NCI-H748 treated with DMSO at 0.1 percent for 48 hours (cell line): ENCODE measurements at regions not wholly inside any gene's neighbourhood (a gene's known extent, or its start where the extent isn't known, plus 50 kb on each side); places are given as distances from the start of the nearest gene placed in this dataset.

ENCODE experiments used
- DNase-seq: peaks from one replicate; lab custom pipeline; 2025; lab: John Stamatoyannopoulos, UW

DNA sequence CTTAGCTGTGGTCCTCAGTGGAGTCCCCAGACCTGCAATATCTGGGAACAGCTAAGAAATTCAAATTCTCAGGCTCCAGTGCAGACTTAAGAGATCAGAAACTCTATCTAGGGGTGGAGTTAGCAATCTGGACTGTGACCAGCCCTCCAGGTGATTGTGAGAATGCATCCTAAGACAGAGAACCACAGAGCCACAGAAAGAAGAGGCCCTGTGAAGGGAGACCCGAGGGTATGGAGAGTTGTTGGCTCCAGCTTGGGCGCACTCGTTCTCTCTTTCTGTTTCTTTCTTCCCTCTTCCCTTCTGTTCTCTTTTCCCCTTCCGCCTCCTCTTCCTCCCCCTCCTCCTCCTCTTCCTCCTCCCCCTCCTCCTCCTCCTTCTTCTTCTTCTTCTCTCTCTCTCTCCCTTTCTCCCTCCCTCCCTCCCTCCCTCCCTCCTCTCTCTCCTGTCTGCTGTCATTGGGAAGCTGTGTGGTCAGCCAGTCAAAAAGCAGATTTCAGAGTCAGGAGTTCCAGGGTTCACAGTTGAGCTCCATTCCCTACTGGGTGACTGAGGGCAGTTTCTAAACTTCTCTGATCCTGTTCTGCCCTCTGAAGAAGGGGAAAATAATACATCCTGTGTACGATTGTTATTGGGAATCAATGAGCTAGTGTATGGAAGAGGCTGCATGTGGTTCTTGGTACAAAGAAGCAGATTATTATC, 62.1 kb upstream of the STEAP1B start:
- DNase-seq = no peak

- no peak for DNase-seq
Measured at GRCh38 chr7:22561321-22561811, 61.4 kb upstream of the STEAP1B start.

DNA sequence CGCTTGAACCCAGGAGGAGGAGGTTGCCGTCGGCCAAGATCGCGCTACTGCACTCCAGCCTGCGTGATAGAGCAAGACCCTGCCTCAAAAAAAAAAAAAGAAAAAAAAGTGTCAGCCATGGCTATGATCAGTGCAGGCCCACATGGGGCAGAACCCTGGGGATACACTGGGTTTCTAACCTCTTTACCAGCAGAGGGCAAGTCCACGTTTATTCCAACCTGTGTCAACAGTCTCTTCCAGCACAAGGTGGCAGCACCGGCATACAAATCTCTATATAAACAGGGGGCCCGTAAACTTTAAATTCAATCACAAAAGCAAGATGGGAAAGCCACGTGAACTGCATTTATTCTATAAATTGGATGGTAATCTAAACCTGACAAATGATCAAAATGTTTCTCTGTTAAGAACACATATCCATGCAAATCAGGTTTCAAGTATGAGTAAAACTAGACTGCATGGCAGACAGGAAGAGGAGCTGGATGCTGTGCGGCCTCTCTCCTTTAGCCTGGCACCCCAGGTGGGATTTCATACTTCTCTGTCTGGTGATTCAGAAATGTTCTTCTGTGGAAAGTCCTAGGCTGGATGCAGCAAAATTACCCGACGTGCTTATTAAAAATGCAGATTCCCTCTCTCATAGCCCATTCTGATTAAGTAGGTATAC, 60.0 kb upstream of the STEAP1B start:
- DNase-seq = peak; percentile 97

DNA sequence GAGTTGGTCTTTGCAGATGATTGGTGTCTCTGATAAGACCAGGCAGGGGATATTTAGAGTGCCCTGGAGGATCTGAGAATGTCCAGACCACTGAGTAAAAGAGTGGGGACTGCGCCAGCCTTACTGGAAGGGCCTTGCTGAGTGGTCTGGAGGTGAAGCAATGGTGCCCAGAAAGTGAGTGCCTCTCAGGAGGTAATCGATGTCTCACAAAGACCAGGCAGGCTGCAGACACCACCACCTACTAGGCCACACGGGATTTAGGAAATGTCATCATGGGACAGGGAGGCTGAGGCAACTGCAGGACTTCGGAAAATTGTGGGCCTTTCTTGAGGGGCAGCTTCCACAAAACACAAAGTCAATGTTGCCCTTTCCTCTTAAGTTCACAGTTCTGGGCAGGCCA, 57.2 kb upstream of the STEAP1B start:
- DNase-seq = no peak

DNA sequence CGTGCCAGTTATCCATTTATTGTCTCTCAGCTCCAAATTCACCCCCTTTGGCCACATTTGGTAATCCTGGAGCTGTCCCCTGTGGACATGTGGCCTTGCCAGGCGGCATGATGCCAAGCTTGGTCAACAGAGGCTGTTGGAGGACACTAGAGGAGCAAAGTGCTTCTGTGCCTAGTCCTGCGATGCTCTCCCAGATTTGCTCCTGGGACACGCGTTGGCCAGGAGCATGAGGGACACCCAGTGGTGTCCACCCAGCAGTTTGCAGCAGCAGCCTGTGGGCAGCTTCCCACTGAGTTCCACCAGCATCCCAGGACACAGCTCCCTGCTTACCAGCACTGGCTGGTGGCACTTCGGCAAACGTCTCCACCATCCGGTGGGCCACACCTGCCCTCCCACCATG, 55.5 kb upstream of the STEAP1B start:
- DNase-seq = no peak

DNA sequence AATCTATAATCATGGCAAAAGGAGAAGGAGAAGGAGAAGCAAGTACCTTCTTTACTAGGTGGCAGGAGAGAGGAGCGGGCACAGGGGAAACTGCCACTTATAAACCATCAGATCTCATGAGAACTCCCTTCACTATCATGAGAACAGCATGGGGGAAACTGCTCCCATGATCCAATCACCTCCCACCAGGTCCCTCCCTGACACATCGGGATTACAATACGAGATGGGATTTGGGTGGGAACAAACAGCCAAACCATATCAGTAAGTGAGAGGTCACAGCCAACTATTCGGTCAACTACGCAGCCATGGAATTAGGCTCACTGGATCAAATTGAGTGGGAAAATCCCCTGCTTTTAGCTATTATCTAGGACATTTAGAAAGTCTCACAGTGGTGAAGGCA, 54.2 kb upstream of the STEAP1B start:
- no peak for DNase-seq

GRCh38 chr7:22551768-22552513, 52.0 kb upstream of the STEAP1B start:
- DNase-seq = no peak

GRCh38 chr7:22550514-22551030, 50.6 kb upstream of the STEAP1B start:
- DNase-seq = no peak

GRCh38 chr7:22549667-22550513, 49.9 kb upstream of the STEAP1B start:
- peak; percentile 82 for DNase-seq
